SH-SY5Y (cell line): ENCODE measurements at regions not wholly inside any gene's neighbourhood (a gene's known extent, or its start where the extent isn't known, plus 50 kb on each side); places are given as distances from the start of the nearest gene placed in this dataset.

ENCODE experiments used
- GATA2 ChIP-seq: IDR thresholded peaks from 2 replicates; pipeline ENCODE4 v1.6.1; 2011; ENCODE audit warnings: mild to moderate bottlenecking, low read depth, low read length
- GATA3 ChIP-seq: IDR thresholded peaks from 2 replicates; pipeline ENCODE4 v1.6.1; 2011; ENCODE audit warnings: low read depth, mild to moderate bottlenecking, low read length, moderate library complexity

DNA sequence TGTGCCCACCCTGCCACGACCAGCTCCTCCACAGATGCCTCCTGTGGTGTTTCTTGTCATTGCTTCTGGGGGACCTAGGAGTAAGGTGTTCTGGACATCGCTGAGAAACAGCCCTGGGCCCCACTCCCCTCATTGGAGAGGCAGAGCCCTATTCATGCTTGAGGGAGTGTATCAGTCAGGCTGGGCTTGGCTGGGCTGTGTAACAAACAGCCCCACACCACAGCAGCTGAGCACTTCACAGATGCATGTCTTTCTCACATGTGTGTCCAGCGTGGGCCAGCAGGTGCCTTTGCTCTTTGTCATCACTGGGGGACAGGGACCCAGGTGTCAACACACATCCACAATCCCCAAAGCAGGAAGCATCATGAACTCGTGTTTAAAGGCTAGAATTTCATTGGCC is 65.1 kb upstream of the FBRSL1 start:
- TF ChIP-seq GATA2 (no peak), GATA3 (no peak)
